ENCODE measurements at regions not wholly inside any gene's neighbourhood (a gene's known extent, or its start where the extent isn't known, plus 50 kb on each side); places are given as distances from the start of the nearest gene placed in this dataset.

GRCh38 chr9:102506406-102506805, 488.7 kb upstream of the CYLC2 start:
- no peak for TF ChIP-seq CTCF (IDR thresholded peaks at IDR 0.05; ENCODE audit: control extremely low read depth in 1 of 3, insufficient read depth in 1 of 3, low read depth in 1 of 3, low read length in 3 of 3)
- no peak overlapping the region for H4K91ac ChIP-seq (replicated peaks; ENCODE audit: insufficient read length, low read length)
- no peaks in the 10 kb centered on the region for H3K36me3 ChIP-seq (ENCODE audit: control insufficient read depth in 2 of 4, insufficient read depth in 4 of 4, low read length in 3 of 4)
- no peak overlapping the region for H3K23ac ChIP-seq (ENCODE audit: insufficient read length)
- no peaks in the 10 kb centered on the region for H3K27me3 ChIP-seq (replicated peaks in 1 of 4; ENCODE audit: control insufficient read depth in 3 of 4, extremely low read depth in 1 of 4, insufficient read depth in 3 of 4, low read length in 3 of 4)
- H2BK15ac ChIP-seq (ENCODE audit: low read length) = no peak overlapping the region
- H2AFZ ChIP-seq (ENCODE audit: low read length) = no peak overlapping the region
- H2BK20ac ChIP-seq (ENCODE audit: low read length) = no peak overlapping the region
- no peak for FAIRE-seq
- WGBS, 2 experiments (ENCODE audit: extremely low coverage in 1 of 2, insufficient coverage in 1 of 2, insufficient read length in 1 of 2, insufficient replicate concordance in 2 of 2, low coverage in 1 of 2, low lambda C conversion rate in 2 of 2, missing lambda C conversion rate in 1 of 2) = 95% methylated on average over 1 of the region's 1 CpG; no CpG with 5 or more reads in 1 of the 2 experiments
- no peak overlapping the region for H2BK12ac ChIP-seq (ENCODE audit: low read depth, low read length)
- ChIA-PET POLR2A (ENCODE audit: partially characterized antibody) (no interaction called here), CTCF (ENCODE audit: partially characterized antibody) (interaction anchor here (0.6 kb wide), 1 partner anchor 390 kb away, joined by 3 read pairs; no protein-coding TSS in a partner anchor)
- H3K14ac ChIP-seq (ENCODE audit: insufficient read length) = no peak overlapping the region
- no peak overlapping the region for H3K27ac ChIP-seq (ENCODE audit: low read depth, low read length)
- no peaks in the 10 kb centered on the region for H3K23me2 ChIP-seq (ENCODE audit: low read depth, low read length)
- H2BK120ac ChIP-seq (replicated peaks; ENCODE audit: low read depth, low read length) = no peak overlapping the region
- H4K8ac ChIP-seq (ENCODE audit: extremely low read depth, insufficient read depth, low read length) = no peak overlapping the region
- no peaks in the 10 kb centered on the region for H3K4me1 ChIP-seq (replicated peaks in 1 of 4; ENCODE audit: control insufficient read depth in 3 of 4, insufficient read depth in 4 of 4, low read length in 3 of 4)
- H3K79me1 ChIP-seq (ENCODE audit: low read depth, low read length) = no peaks in the 10 kb centered on the region
- no peaks in the 10 kb centered on the region for H3K79me2 ChIP-seq (ENCODE audit: control insufficient read depth in 1 of 2, insufficient read depth in 2 of 2, low read length in 2 of 2)
- H3K4ac ChIP-seq (replicated peaks; ENCODE audit: insufficient read length, low read depth, low read length) = no peak overlapping the region
- no peak overlapping the region for H3K4me2 ChIP-seq (ENCODE audit: insufficient read depth in 1 of 2, low read depth in 2 of 2, low read length in 2 of 2)
- no peaks in the 10 kb centered on the region for H3K9me3 ChIP-seq (ENCODE audit: insufficient read depth in 2 of 2, low read depth in 1 of 2, low read length in 1 of 2)
- H3K4me3 ChIP-seq (ENCODE audit: extremely low read depth in 1 of 4, insufficient read depth in 2 of 4, low read depth in 3 of 4, low read length in 4 of 4) = no peak overlapping the region
- H3K18ac ChIP-seq (ENCODE audit: extremely low read depth, low read length) = no peak overlapping the region
- no peaks in the 10 kb centered on the region for H4K20me1 ChIP-seq (replicated peaks in 1 of 2; ENCODE audit: control insufficient read depth in 1 of 2, insufficient read depth in 2 of 2, low read length in 2 of 2)
- H2AK5ac ChIP-seq (ENCODE audit: low read depth, low read length) = no peak overlapping the region
- DNase-seq (ENCODE audit: low read depth in 1 of 2, low spot score in 2 of 2) = no peak
- no peak overlapping the region for H3K56ac ChIP-seq (replicated peaks; ENCODE audit: insufficient read length, low read depth, low read length)
- no peak overlapping the region for H3K9ac ChIP-seq (replicated peaks in 1 of 4; ENCODE audit: extremely low read depth in 1 of 4, low read depth in 3 of 4, low read length in 3 of 4)
- no peak overlapping the region for H4K5ac ChIP-seq (ENCODE audit: insufficient read length, low read depth, low read length)
- H2BK5ac ChIP-seq (ENCODE audit: low read depth, low read length) = no peak overlapping the region

All from H1 (cell line).